Upper lobe of left lung (tissue), 4 donors: ENCODE measurements at regions not wholly inside any gene's neighbourhood (a gene's known extent, or its start where the extent isn't known, plus 50 kb on each side); places are given as distances from the start of the nearest gene placed in this dataset.

Experiments used
- CTCF ChIP-seq, 6 experiments: fragments of 450-650 bp in 4 of 6; fragments of 200-600 bp in 2 of 6; sonication (generic) in 2 of 6; IDR thresholded peaks; one replicate each; pipeline ENCODE4 v1.5.1; 2016 to 2019; ENCODE audit warnings: antibody characterized with exemption in 6 of 6
- EP300 ChIP-seq, 4 donors: sonication (generic); formaldehyde crosslinking; IDR thresholded peaks; one replicate each; pipeline ENCODE4 v1.5.1; 2017; ENCODE audit warnings: antibody characterized with exemption in 4 of 4, control low read depth in 2 of 4
- POLR2A ChIP-seq, 4 donors: fragments of 450-650 bp; IDR thresholded peaks; one replicate each; pipeline ENCODE4 v1.5.1; 2016 to 2017; ENCODE audit warnings: antibody characterized with exemption in 4 of 4, mild to moderate bottlenecking in 2 of 4
- POLR2AphosphoS5 ChIP-seq, 2 donors: sonication (generic); formaldehyde crosslinking; IDR thresholded peaks; one replicate each; pipeline ENCODE4 v1.5.1; 2017; ENCODE audit warnings: antibody characterized with exemption in 2 of 2

DNA sequence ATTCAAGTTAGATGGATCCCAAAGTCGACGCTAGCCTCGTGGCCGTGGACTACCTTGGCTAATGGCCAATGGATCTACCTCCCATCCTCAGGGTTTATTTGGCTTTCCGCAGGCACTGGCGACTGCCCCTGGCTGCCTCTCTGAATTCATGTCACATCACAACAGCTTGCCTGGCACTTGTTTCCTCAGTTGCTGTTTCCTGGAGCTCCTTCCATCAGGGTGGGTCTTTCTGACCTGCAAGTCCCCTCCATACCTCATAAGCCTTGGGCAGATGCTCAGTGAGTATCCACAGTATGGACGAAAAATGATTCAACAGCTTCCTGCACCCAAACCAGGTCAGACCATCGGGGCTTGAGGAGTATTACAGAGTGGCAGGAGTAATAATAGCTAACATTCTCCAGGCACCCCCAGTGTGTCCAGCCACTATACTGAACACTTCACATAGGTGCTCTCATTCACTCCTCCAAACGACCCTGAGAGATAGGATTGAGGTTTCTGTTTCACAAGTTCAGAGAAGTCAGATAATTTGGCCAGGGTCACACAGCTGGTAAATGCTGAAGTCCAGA lies 311.5 kb downstream of the TLE3 start:
- TF ChIP-seq CTCF (IDR thresholded peaks at IDR 0.05): no peak
- no peak for TF ChIP-seq POLR2A (IDR thresholded peaks at IDR 0.05)
- TF ChIP-seq POLR2AphosphoS5 (IDR thresholded peaks at IDR 0.05): no peak
- no peak for TF ChIP-seq EP300 (IDR thresholded peaks at IDR 0.05)
